GM12892 (cell line): ENCODE measurements at regions not wholly inside any gene's neighbourhood (a gene's known extent, or its start where the extent isn't known, plus 50 kb on each side); places are given as distances from the start of the nearest gene placed in this dataset.

Experiments used
- POLR2A ChIP-seq: IDR thresholded peaks from 2 replicates; pipeline ENCODE4 v1.6.1; 2011; ENCODE audit warnings: low read depth, low read length, control low read depth
- POLR2AphosphoS5 ChIP-seq: IDR thresholded peaks from 2 replicates; pipeline ENCODE4 v1.6.1; 2011; ENCODE audit warnings: low read depth, low read length, control low read depth
- TAF1 ChIP-seq: IDR thresholded peaks from 2 replicates; pipeline ENCODE4 v1.6.1; 2011; ENCODE audit warnings: low read depth, mild to moderate bottlenecking, control low read depth, low read length, borderline replicate concordance

GRCh38 chr13:67588607-67589006 lies 358.5 kb upstream of the PCDH9 start:
- TF ChIP-seq TAF1 (no peak), POLR2AphosphoS5 (no peak), POLR2A (no peak)
